K562 (cell line): ENCODE measurements at regions not wholly inside any gene's neighbourhood (a gene's known extent, or its start where the extent isn't known, plus 50 kb on each side); places are given as distances from the start of the nearest gene placed in this dataset.
A peak's percentile ranks its signal among the peaks of the same experiment; 100 is the strongest.

Experiments used
- ATAC-seq: fragments of 200-7000 bp; cut with Tn5 transposase; 3 replicates; pipeline ENCODE4 v1.9.1; 2020; ENCODE audit warnings: moderate library complexity
- BruUV-seq: library from RNA; stranded (reverse); fragments of 400-500 nt; replicated peaks from 2 replicates; lab custom pipeline; 2021; lab: Mats Ljungman, UMichigan
- CTCF ChIA-PET: fragments of 300-600 bp; formaldehyde crosslinking; extraction: SDS; loops from one replicate; lab custom pipeline; 2021; ENCODE audit warnings: low intra/inter-chr PET ratio; lab: Yijun Ruan, JAX
- POLR2A ChIA-PET: fragments of 300-600, 350-650 bp; sonication (Branson Sonifier 250); formaldehyde crosslinking; extraction: SDS; loops from one replicate; lab custom pipeline; 2021; ENCODE audit warnings: antibody characterized with exemption, inconsistent platforms; lab: Yijun Ruan, JAX
- DNase-seq, 4 experiments: peaks; one replicate each; pipeline versions ENCODE4 v3.0.0 to v3.0.0-alpha.2; 2011 to 2018; ENCODE audit warnings: low spot score in 3 of 4, mixed read lengths in 3 of 4; ENCODE audit errors: extremely low read depth in 1 of 4
- FAIRE-seq: peaks from 2 replicates; lab custom pipeline; 2011; peaks lifted over from hg19 to GRCh38; lab: Jason Lieb, UNC
- H2AFZ ChIP-seq: 2 replicates; pipeline ENCODE4 v1.6.0; 2011; ENCODE audit warnings: low read depth, low read length, control low read depth, inconsistent platforms
- H3K27ac ChIP-seq: fragments of 200-600 bp; 3 replicates; pipeline ENCODE4 v1.8.0; 2011; ENCODE audit warnings: low read depth, mild to moderate bottlenecking, control low read depth, inconsistent platforms, low read length, moderate library complexity, mixed read lengths; ENCODE audit errors: extremely low read depth
- H3K27me3 ChIP-seq, 2 experiments: fragments of 300-600 bp in 1 of 2; 2 replicates in 1 of 2; 3 replicates in 1 of 2; pipeline versions ENCODE4 v1.6.0 to v1.8.0; 2011; ENCODE audit warnings: inconsistent platforms in 2 of 2, low read length in 2 of 2, mild to moderate bottlenecking in 1 of 2, mixed read lengths in 1 of 2, moderate library complexity in 1 of 2; ENCODE audit not compliant: control insufficient read depth in 2 of 2, insufficient read depth in 2 of 2
- H3K36me3 ChIP-seq: fragments of 300-600 bp; 3 replicates; pipeline ENCODE4 v1.8.0; 2011; ENCODE audit warnings: mild to moderate bottlenecking, low read length, inconsistent platforms; ENCODE audit not compliant: control insufficient read depth, insufficient read depth
- H3K4me1 ChIP-seq, 2 experiments: fragments of 200-600 bp in 1 of 2; replicated peaks in 1 of 2; 2 replicates in 1 of 2; 3 replicates in 1 of 2; pipeline versions ENCODE4 v1.5.1 to v1.8.0; 2011; ENCODE audit warnings: inconsistent platforms in 2 of 2, low read length in 2 of 2, mild to moderate bottlenecking in 1 of 2, mixed read lengths in 1 of 2, moderate library complexity in 1 of 2; ENCODE audit not compliant: control insufficient read depth in 2 of 2, insufficient read depth in 2 of 2
- H3K4me2 ChIP-seq: 2 replicates; pipeline ENCODE4 v1.6.1; 2011; ENCODE audit warnings: low read length, control low read depth, inconsistent platforms, mixed read lengths; ENCODE audit not compliant: insufficient read depth
- H3K4me3 ChIP-seq: fragments of 200-600 bp; sonication (generic), shearing (Covaris generic); 2 replicates; pipeline ENCODE4 v1.5.1; 2016; ENCODE audit warnings: control low read depth, inconsistent platforms
- H3K79me2 ChIP-seq: fragments of 200-600 bp; 3 replicates; pipeline ENCODE4 v1.8.0; 2011; ENCODE audit warnings: low read length, inconsistent platforms; ENCODE audit not compliant: control insufficient read depth, insufficient read depth
- H3K9ac ChIP-seq, 2 experiments: 2 replicates each; pipeline versions ENCODE4 v1.6.0 to v1.6.1; 2011; ENCODE audit warnings: low read depth in 2 of 2, low read length in 2 of 2, control low read depth in 1 of 2, inconsistent platforms in 1 of 2, mild to moderate bottlenecking in 1 of 2, mixed read lengths in 1 of 2; ENCODE audit not compliant: insufficient read depth in 1 of 2
- H3K9me1 ChIP-seq: one replicate; pipeline ENCODE4 v1.6.0; 2011; ENCODE audit warnings: inconsistent platforms, mild to moderate bottlenecking, low read length, moderate library complexity; ENCODE audit not compliant: control insufficient read depth, insufficient read depth
- H3K9me3 ChIP-seq: replicated peaks from 2 replicates; pipeline ENCODE4 v1.5.1; 2011; ENCODE audit warnings: low read depth, low read length, inconsistent platforms; ENCODE audit not compliant: control insufficient read depth, insufficient read depth
- H4K20me1 ChIP-seq: replicated peaks from 2 replicates; pipeline ENCODE4 v1.6.1; 2011; ENCODE audit warnings: low read length, inconsistent platforms, mixed read lengths; ENCODE audit not compliant: control insufficient read depth, insufficient read depth
- BRD4 ChIP-seq: fragments of 200-600 bp; sonication (generic); IDR thresholded peaks from 2 replicates; pipeline ENCODE4 v1.6.1; 2017; ENCODE audit warnings: inconsistent platforms
- CTCF ChIP-seq, 3 experiments: IDR thresholded peaks in 2 of 3; conservative IDR thresholded peaks in 1 of 3; 2 replicates each; pipeline ENCODE4 v1.5.1; 2011 to 2012; ENCODE audit warnings: low read length in 3 of 3, mild to moderate bottlenecking in 3 of 3, control low read depth in 2 of 3, improper control_type of control experiment in 1 of 3, inconsistent platforms in 1 of 3, low read depth in 1 of 3, mixed read lengths in 1 of 3, moderate library complexity in 1 of 3; ENCODE audit not compliant: insufficient read depth in 2 of 3
- FOXA1 ChIP-seq: fragments of 450-650 bp; IDR thresholded peaks from 2 replicates; pipeline ENCODE4 v1.6.1; 2016; ENCODE audit warnings: mild to moderate bottlenecking, borderline replicate concordance
- RAD21 ChIP-seq, 2 experiments: fragments of 250-450 bp in 1 of 2; fragments of 450-650 bp in 1 of 2; sonication (Bioruptor Pico) in 1 of 2; formaldehyde crosslinking in 1 of 2; IDR thresholded peaks in 1 of 2; conservative IDR thresholded peaks in 1 of 2; 2 replicates each; pipeline versions ENCODE4 v1.4.0 to v1.8.0; 2020 to 2022; ENCODE audit warnings: mild to moderate bottlenecking in 2 of 2, moderate library complexity in 1 of 2
- REST ChIP-seq, 2 experiments: fragments of 450-650 bp; formaldehyde crosslinking in 1 of 2; IDR thresholded peaks; 2 replicates each; pipeline versions ENCODE4 v1.4.0 to v1.6.1; 2014 to 2020; ENCODE audit warnings: mild to moderate bottlenecking in 2 of 2, borderline replicate concordance in 1 of 2, low read depth in 1 of 2
- SMC3 ChIP-seq: conservative IDR thresholded peaks from 2 replicates; pipeline ENCODE4 v1.6.1; 2011; ENCODE audit warnings: low read depth, low read length, improper control_type of control experiment; ENCODE audit not compliant: insufficient read depth
- WGBS: fragments of 100-300 bp; shearing (Covaris generic); methylation state at CpG from one replicate; pipeline ENCODE4 v1.1.6; 2016; ENCODE audit warnings: low coverage, mixed read lengths; ENCODE audit not compliant: insufficient coverage; ENCODE audit errors: missing lambda C conversion rate; 5-methylcytosine and 5-hydroxymethylcytosine counted together
- in situ Hi-C: fragments of 300-500 bp; cut with MboI; formaldehyde crosslinking; loops from 4 replicates; pipeline ENCODE4 v1.15.0; 2018; ENCODE audit warnings: inconsistent platforms, mixed read lengths
- intact Hi-C: fragments of 100-400 bp; cut with micrococcal nuclease; formaldehyde crosslinking; loops from 2 replicates; pipeline ENCODE4 v1.14.2; 2022

- no peak overlapping the region for H3K4me3 ChIP-seq
- DNase-seq (peak in 2 of 4 experiments; percentile 15 to 49), ATAC-seq (peak; percentile 80), FAIRE-seq (no peak)
- TF ChIP-seq BRD4 (no peak), CTCF (IDR thresholded peaks at IDR 0.05 in 2 of 3, conservative IDR thresholded peaks at IDR 0.05 in 1 of 3; ENCODE audit: insufficient read depth in 2 of 3, low read depth in 1 of 3, low read length in 3 of 3) (peak; percentile 61 to 68 (median 68)), REST (IDR thresholded peaks at IDR 0.05; ENCODE audit: borderline replicate concordance) (peak; percentile 24; the same call in 1 of the 2 replicates), REST (CRISPR knock-in tag; IDR thresholded peaks at IDR 0.05; ENCODE audit: low read depth) (no peak), SMC3 (peak; percentile 46; the same call in 1 of the 2 replicates), RAD21 (CRISPR knock-in tag; conservative IDR thresholded peaks at IDR 0.05 in 1 of 2, IDR thresholded peaks at IDR 0.05 in 1 of 2) (peak in 1 of 2 experiments; percentile 66; a peak in 2 of 4 replicates), FOXA1 (no peak)
- no peaks in the 10 kb centered on the region for H3K36me3 ChIP-seq
- H3K4me2 ChIP-seq, result no peak overlapping the region
- no peak overlapping the region for H2AFZ ChIP-seq
- H3K27ac ChIP-seq, result no peak overlapping the region
- WGBS, result 0% methylated on average over 1 of the region's 1 CpG
- H4K20me1 ChIP-seq, result no peaks in the 10 kb centered on the region
- H3K4me1 ChIP-seq, result peaks cover 0 to under 1% of the 10 kb centered on the region in 2 experiments; a peak in 1 of 5 replicates
- H3K9me1 ChIP-seq, result no peaks in the 10 kb centered on the region
- no peaks in the 10 kb centered on the region for H3K79me2 ChIP-seq
- POLR2A ChIA-PET, result interaction anchor here (0.8 to 1.1 kb wide), 3 partner anchors 9 to 22 kb away, joined by 3 to 7 read pairs (median 5); no protein-coding TSS in a partner anchor
- H3K27me3 ChIP-seq, result peaks cover 7 to 11% of the 10 kb centered on the region in 2 experiments
- BruUV-seq, result no TSS peak
- H3K9ac ChIP-seq, result no peak overlapping the region
- in situ Hi-C loops (no loop called here), intact Hi-C loops (loop anchor here (1.0 kb wide), 1 partner anchor 107 kb away; no protein-coding TSS in a partner anchor)
- CTCF ChIA-PET, result no interaction called here
- no peaks in the 10 kb centered on the region for H3K9me3 ChIP-seq
Observed at GRCh38 chr3:31448035-31448881, 84.5 kb upstream of the STT3B start.
